HCT116 (cell line): ENCODE measurements at regions not wholly inside any gene's neighbourhood (a gene's known extent, or its start where the extent isn't known, plus 50 kb on each side); places are given as distances from the start of the nearest gene placed in this dataset.

Experiments used
- ATAC-seq: fragments of 200-7000 bp; cut with Tn5 transposase; 2 replicates; pipeline ENCODE4 v1.9.1; 2020; ENCODE audit warnings: mild to moderate bottlenecking, moderate library complexity
- BruUV-seq: library from RNA; stranded (reverse); fragments of 400-500 nt; replicated peaks from 2 replicates; lab custom pipeline; 2021; lab: Mats Ljungman, UMichigan
- CTCF ChIA-PET: fragments of 300-600 bp; sonication (Branson Sonifier 250); formaldehyde crosslinking; loops from one replicate; lab custom pipeline; 2021; ENCODE audit warnings: antibody characterized with exemption; lab: Charles Lee
- POLR2A ChIA-PET: fragments of 300-600, 350-600 bp; sonication (Branson Sonifier 250); formaldehyde crosslinking; loops from one replicate; lab custom pipeline; 2021; ENCODE audit warnings: antibody characterized with exemption; lab: Charles Lee
- RAD21 ChIA-PET, 2 experiments: fragments of 300-600 bp; sonication (Branson Sonifier 250); formaldehyde crosslinking; loops; one replicate each; lab custom pipeline; 2023; ENCODE audit warnings: low total read pairs in 2 of 2; ENCODE audit not compliant: uncharacterized antibody in 2 of 2, unreplicated experiment in 2 of 2, low non-redundant PET in 1 of 2; lab: Charles Lee
- DNase-seq: peaks from one replicate; pipeline ENCODE4 v3.0.0-alpha.2; 2010; ENCODE audit warnings: low read depth, low spot score
- H2AFZ ChIP-seq: fragments of 200-600 bp; shearing (Covaris generic), sonication (generic); 2 replicates; pipeline ENCODE4 v1.6.1; 2017; ENCODE audit warnings: low read depth, mixed run types, mixed read lengths, antibody characterized with exemption, low read length; ENCODE audit not compliant: poor library complexity, severe bottlenecking
- H3K27ac ChIP-seq: 2 replicates; pipeline ENCODE4 v1.5.1; 2012; ENCODE audit warnings: low read depth, low read length
- H3K27me3 ChIP-seq: fragments of 200-600 bp; sonication (generic); 2 replicates; pipeline ENCODE4 v1.6.1; 2016; ENCODE audit warnings: mixed run types, low read length, mixed read lengths; ENCODE audit not compliant: insufficient read depth
- H3K36me3 ChIP-seq, 2 experiments: fragments of 200-500 bp in 1 of 2; fragments of 200-600 bp in 1 of 2; sonication (Bioruptor generic) in 1 of 2; sonication (generic) in 1 of 2; 2 replicates each; pipeline versions ENCODE4 v1.5.1 to v1.6.1; 2014 to 2016; ENCODE audit warnings: low read length in 2 of 2, inconsistent platforms in 1 of 2, mixed read lengths in 1 of 2, mixed run types in 1 of 2; ENCODE audit not compliant: insufficient read depth in 2 of 2, control insufficient read depth in 1 of 2
- H3K4me1 ChIP-seq, 2 experiments: fragments of 200-600 bp in 1 of 2; sonication (generic) in 1 of 2; 2 replicates each; pipeline versions ENCODE4 v1.5.1 to v1.6.1; 2012 to 2017; ENCODE audit warnings: low read length in 2 of 2, inconsistent platforms in 1 of 2, mild to moderate bottlenecking in 1 of 2, mixed read lengths in 1 of 2, mixed run types in 1 of 2, moderate library complexity in 1 of 2; ENCODE audit not compliant: insufficient read depth in 2 of 2, control insufficient read depth in 1 of 2
- H3K4me2 ChIP-seq: fragments of 200-600 bp; sonication (generic); 2 replicates; pipeline ENCODE4 v1.6.1; 2017; ENCODE audit warnings: mixed run types, low read length, mixed read lengths
- H3K4me3 ChIP-seq, 2 experiments: fragments of 200-600 bp in 1 of 2; sonication (generic) in 1 of 2; replicated peaks in 1 of 2; 2 replicates each; pipeline ENCODE4 v1.5.1; 2011 to 2016; ENCODE audit warnings: low read length in 2 of 2, control low read depth in 1 of 2, low read depth in 1 of 2, mild to moderate bottlenecking in 1 of 2, mixed read lengths in 1 of 2, mixed run types in 1 of 2
- H3K79me2 ChIP-seq: fragments of 200-600 bp; sonication (generic); 2 replicates; pipeline ENCODE4 v1.6.1; 2017; ENCODE audit warnings: mild to moderate bottlenecking, mixed run types, low read length, moderate library complexity, mixed read lengths; ENCODE audit not compliant: insufficient read depth
- H3K9ac ChIP-seq: fragments of 200-600 bp; sonication (generic); 2 replicates; pipeline ENCODE4 v1.6.1; 2016; ENCODE audit warnings: low read length, mixed read lengths
- H3K9me2 ChIP-seq: fragments of 200-600 bp; sonication (generic), shearing (Covaris generic); 2 replicates; pipeline ENCODE4 v1.6.1; 2017; ENCODE audit warnings: mixed run types, mild to moderate bottlenecking, moderate library complexity; ENCODE audit not compliant: insufficient read depth
- H3K9me3 ChIP-seq, 2 experiments: fragments of 200-500 bp in 1 of 2; fragments of 200-600 bp in 1 of 2; sonication (Bioruptor generic) in 1 of 2; sonication (generic) in 1 of 2; 2 replicates each; pipeline ENCODE4 v1.6.1; 2014 to 2017; ENCODE audit warnings: low read length in 2 of 2, mixed read lengths in 2 of 2, inconsistent platforms in 1 of 2, low read depth in 1 of 2, mild to moderate bottlenecking in 1 of 2, mixed run types in 1 of 2, moderate library complexity in 1 of 2; ENCODE audit not compliant: control insufficient read depth in 1 of 2, insufficient read depth in 1 of 2
- H4K20me1 ChIP-seq: fragments of 200-600 bp; sonication (generic), shearing (Covaris generic); 2 replicates; pipeline ENCODE4 v1.6.1; 2017; ENCODE audit warnings: mixed run types, mild to moderate bottlenecking, moderate library complexity; ENCODE audit not compliant: insufficient read depth
- EZH2 ChIP-seq: fragments of 200-600 bp; sonication (generic); IDR thresholded peaks from 2 replicates; pipeline ENCODE4 v1.6.1; 2017; ENCODE audit warnings: antibody characterized with exemption, mixed run types
- REST ChIP-seq: IDR thresholded peaks from 2 replicates; pipeline ENCODE4 v1.6.1; 2012; ENCODE audit warnings: low read depth
- YY1 ChIP-seq: IDR thresholded peaks from 2 replicates; pipeline ENCODE4 v1.6.1; 2011; ENCODE audit warnings: low read length, low read depth, moderate library complexity, mild to moderate bottlenecking; ENCODE audit not compliant: insufficient replicate concordance; ENCODE audit errors: extremely low read depth
- intact Hi-C: fragments of 100-400 bp; cut with micrococcal nuclease; formaldehyde crosslinking; loops from 2 replicates; pipeline ENCODE4 v1.10.0; 2022
- TF ChIP-seq, protein P1 (sequence below): IDR thresholded peaks from 2 replicates; pipeline ENCODE4 v1.6.1; 2012

GRCh38 chr9:93864032-93864431 is 91.1 kb downstream of the BARX1 start:
- intact Hi-C loops = no loop called here
- ATAC-seq (no peak), DNase-seq (no peak)
- ChIA-PET POLR2A (no interaction called here), CTCF (no interaction called here), RAD21 (no interaction called here)
- H3K36me3 ChIP-seq = no peaks in the 10 kb centered on the region
- H3K4me1 ChIP-seq = no peaks in the 10 kb centered on the region
- no peak overlapping the region for H3K4me3 ChIP-seq
- H2AFZ ChIP-seq = no peak overlapping the region
- H4K20me1 ChIP-seq = no peaks in the 10 kb centered on the region
- H3K27ac ChIP-seq = no peak overlapping the region
- no peak overlapping the region for H3K9ac ChIP-seq
- no peaks in the 10 kb centered on the region for H3K9me3 ChIP-seq
- no TSS peak for BruUV-seq
- no peak for TF ChIP-seq YY1
- TF ChIP-seq EZH2 = no peak
- no peak for TF ChIP-seq REST
- TF ChIP-seq, protein P1, sequence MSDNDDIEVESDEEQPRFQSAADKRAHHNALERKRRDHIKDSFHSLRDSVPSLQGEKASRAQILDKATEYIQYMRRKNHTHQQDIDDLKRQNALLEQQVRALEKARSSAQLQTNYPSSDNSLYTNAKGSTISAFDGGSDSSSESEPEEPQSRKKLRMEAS = no peak
- no peaks in the 10 kb centered on the region for H3K27me3 ChIP-seq
- no peaks in the 10 kb centered on the region for H3K9me2 ChIP-seq
- H3K79me2 ChIP-seq = no peaks in the 10 kb centered on the region
- no peak overlapping the region for H3K4me2 ChIP-seq
